Inferior parietal cortex (tissue), 1 donor: ENCODE measurements at regions not wholly inside any gene's neighbourhood (a gene's known extent, or its start where the extent isn't known, plus 50 kb on each side); places are given as distances from the start of the nearest gene placed in this dataset.
A peak's percentile ranks its signal among the peaks of the same experiment; 100 is the strongest.

Experiments used
- DNase-seq: peaks from one replicate; pipeline ENCODE4 v3.0.0-alpha.2; 2016; ENCODE audit errors: extremely low spot score

- no peak for DNase-seq
Observed at GRCh38 chr2:223701761-223702160, 99.6 kb upstream of the SCG2 start.

- DNase-seq = no peak
Observed at GRCh38 chr2:223700221-223700620, 98.1 kb upstream of the SCG2 start.

GRCh38 chr2:223697892-223698645 is 95.9 kb upstream of the SCG2 start:
- DNase-seq = no peak

DNA sequence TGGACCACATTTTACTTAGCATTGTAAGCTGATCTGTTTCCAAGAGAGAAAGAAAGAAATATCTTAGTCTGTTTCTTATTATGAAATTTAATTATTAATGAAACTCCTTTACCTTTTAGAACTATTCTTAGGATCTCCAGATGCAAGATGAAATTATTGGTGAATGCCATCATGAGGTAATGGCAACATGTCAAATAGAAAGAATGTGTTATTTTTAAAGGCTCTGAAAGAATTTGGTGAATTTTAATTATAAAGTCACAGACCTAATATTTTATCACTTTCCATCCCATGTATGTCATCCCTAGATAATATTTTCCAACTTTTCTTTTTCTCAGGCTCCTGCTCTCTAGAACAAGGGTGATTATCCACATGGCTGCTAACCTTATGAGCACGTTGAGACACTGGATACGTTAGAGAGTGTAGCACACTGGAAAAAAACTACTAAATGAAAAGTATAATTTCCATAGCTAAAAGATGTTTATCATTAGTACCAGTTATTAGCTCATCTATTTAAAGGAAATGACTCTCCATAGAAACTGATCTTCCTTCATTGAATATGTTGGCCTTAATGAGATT is 95.2 kb upstream of the SCG2 start:
- no peak for DNase-seq

DNA sequence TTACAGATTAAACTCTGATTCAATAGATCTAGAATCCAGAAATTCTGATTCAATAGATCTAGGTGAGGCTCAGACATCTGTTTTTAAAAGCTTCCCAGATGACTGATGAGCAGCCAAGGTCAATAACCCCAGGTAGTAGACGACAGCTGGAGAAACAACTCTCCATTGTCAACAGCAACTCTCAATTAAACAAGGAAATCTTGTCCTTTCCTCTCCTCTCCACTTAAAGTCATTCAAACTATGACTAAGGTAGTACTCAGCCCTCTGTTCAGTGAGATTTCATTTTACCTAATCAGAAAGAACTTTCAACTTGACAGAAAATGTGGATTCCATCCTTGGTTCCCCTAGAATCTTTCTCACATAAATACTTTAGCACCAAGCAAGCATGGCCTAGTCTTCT is 94.6 kb upstream of the SCG2 start:
- DNase-seq = no peak

DNA sequence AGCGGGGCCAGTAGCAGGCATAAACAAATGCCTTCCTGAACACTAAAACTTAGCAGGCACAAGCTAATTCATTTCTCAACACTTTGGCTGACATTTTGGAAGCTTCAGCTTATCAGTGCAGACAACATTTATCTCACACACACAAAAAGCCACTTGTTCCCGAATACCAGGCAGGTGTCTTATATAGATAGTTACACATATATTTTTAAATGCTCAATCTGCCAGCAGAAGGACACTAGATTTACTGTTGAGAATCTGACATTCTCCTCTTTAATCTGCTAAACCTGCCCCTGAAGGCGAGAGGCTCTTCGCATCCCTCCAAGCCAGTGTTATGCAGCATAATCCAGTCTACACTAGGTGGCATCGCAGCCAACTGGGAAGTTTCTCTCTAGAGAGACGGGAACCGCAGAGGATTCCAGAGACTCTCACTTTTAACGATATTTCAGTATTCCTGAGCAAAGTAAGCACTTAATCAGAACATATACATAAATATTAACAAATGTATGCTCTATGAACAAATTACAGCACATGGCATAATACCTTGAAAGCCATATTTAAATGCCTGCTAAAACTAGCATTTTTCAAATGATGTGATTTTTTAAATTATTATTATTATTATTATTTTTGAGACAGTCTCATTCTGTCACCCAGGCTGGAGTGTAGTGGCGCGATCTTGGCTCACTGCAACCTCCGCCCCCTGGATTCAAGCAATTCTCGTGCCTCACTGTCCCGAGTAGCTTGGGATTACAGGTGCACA is 90.2 kb upstream of the SCG2 start:
- peak; percentile 71 for DNase-seq

- DNase-seq = no peak
Observed at GRCh38 chr2:223688094-223688835, 86.1 kb upstream of the SCG2 start.

GRCh38 chr2:223681125-223681524 is 79.0 kb upstream of the SCG2 start:
- DNase-seq = no peak

GRCh38 chr2:223674998-223675609 is 72.9 kb upstream of the SCG2 start:
- DNase-seq = no peak

GRCh38 chr2:223669453-223670225 is 67.5 kb upstream of the SCG2 start:
- no peak for DNase-seq

- DNase-seq = no peak
Observed at GRCh38 chr2:223668302-223668998, 66.3 kb upstream of the SCG2 start.

DNA sequence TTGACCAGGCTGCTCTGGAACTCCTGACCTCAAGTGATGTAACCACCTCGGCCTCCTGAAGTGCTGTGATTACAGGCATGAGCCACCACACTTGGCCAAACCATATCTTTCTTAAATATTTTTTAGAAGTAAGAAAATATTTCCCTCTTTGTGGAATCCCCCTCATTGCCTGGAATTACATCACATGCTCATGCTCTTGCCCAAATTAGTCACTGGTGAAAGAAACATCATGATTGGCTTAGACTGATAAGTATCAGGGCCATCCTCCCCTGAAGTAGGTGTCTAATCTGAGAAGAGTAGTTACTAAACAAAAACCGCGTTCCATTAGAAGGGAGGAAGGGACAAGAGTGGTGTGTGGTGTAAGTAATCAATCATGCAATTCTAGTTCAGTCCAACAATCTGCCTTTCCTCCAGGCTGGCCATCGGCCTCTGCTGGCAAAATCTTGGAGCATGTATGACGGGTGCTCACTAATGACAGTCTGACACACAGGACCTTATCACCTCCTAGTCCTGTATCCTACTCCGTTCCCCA is 52.3 kb upstream of the SCG2 start:
- no peak for DNase-seq

- no peak for DNase-seq
Observed at GRCh38 chr2:223652902-223653301, 50.7 kb upstream of the SCG2 start.

DNA sequence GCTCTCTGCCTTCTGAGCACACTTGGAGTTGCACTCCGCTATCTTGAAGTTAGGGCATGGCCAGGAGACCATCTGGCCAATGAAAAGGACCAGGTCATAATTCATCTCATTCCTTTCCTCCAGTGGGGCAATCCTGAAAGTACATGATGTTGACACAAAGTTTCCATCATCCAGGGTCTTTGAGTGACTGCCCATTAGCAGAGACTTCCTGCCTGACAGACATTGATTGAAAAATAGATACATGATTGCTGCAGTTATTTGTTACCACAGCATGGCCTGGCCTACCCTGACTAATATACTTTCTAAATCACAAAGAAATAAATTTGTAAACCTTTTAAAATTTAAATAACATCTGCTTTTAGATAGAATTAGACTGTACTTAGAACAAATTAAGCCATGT is 50.0 kb upstream of the SCG2 start:
- DNase-seq = no peak
